Neural cell (in vitro differentiated cells): ENCODE measurements at regions not wholly inside any gene's neighbourhood (a gene's known extent, or its start where the extent isn't known, plus 50 kb on each side); places are given as distances from the start of the nearest gene placed in this dataset.

Source experiments
- H2AFZ ChIP-seq: fragments of 200-600, 300-800 bp; sonication (generic), shearing (Covaris generic); 2 replicates; pipeline ENCODE4 v1.6.0; 2014; ENCODE audit warnings: low read depth, mild to moderate bottlenecking, antibody characterized with exemption, low read length, moderate library complexity
- H3F3A ChIP-seq: fragments of 200-600 bp; shearing (Covaris generic); 2 replicates; pipeline ENCODE4 v1.6.1; 2016; ENCODE audit warnings: mild to moderate bottlenecking, moderate library complexity, mixed read lengths, antibody characterized with exemption, low read length; ENCODE audit not compliant: insufficient read depth, poor library complexity, severe bottlenecking
- H3K27ac ChIP-seq: fragments of 200-600, 300-800 bp; sonication (generic), shearing (Covaris generic); 2 replicates; pipeline ENCODE4 v1.5.1; 2014; ENCODE audit warnings: mild to moderate bottlenecking, low read length, moderate library complexity
- H3K27me3 ChIP-seq: fragments of 300-800, 200-600 bp; sonication (generic), shearing (Covaris generic); 2 replicates; pipeline ENCODE4 v1.6.0; 2014; ENCODE audit warnings: mild to moderate bottlenecking, low read depth, low read length, moderate library complexity; ENCODE audit not compliant: insufficient read depth
- H3K36me3 ChIP-seq: fragments of 300-800, 200-600 bp; sonication (generic), shearing (Covaris generic); 2 replicates; pipeline ENCODE4 v1.5.1; 2014; ENCODE audit warnings: mild to moderate bottlenecking, antibody characterized with exemption, low read length, moderate library complexity; ENCODE audit not compliant: insufficient read depth
- H3K4me2 ChIP-seq: fragments of 300-800, 200-600 bp; sonication (generic), shearing (Covaris generic); 2 replicates; pipeline ENCODE4 v1.6.0; 2014; ENCODE audit warnings: mild to moderate bottlenecking, low read length
- H3K4me3 ChIP-seq: fragments of 300-800, 200-600 bp; sonication (generic), shearing (Covaris generic); 2 replicates; pipeline ENCODE4 v1.5.1; 2014; ENCODE audit warnings: mild to moderate bottlenecking, low read length, moderate library complexity
- H3K79me2 ChIP-seq: fragments of 200-600 bp; shearing (Covaris generic); replicated peaks from 2 replicates; pipeline ENCODE4 v1.6.0; 2014; ENCODE audit warnings: mild to moderate bottlenecking, low read length, moderate library complexity; ENCODE audit not compliant: insufficient read depth
- H3K9ac ChIP-seq: fragments of 300-800, 200-600 bp; sonication (generic), shearing (Covaris generic); 2 replicates; pipeline ENCODE4 v1.6.1; 2016; ENCODE audit warnings: mild to moderate bottlenecking, low read length, mixed read lengths
- H3K9me2 ChIP-seq: fragments of 200-600 bp; shearing (Covaris generic); 2 replicates; pipeline ENCODE4 v1.6.1; 2016; ENCODE audit warnings: mild to moderate bottlenecking, low read length, mixed read lengths; ENCODE audit not compliant: insufficient read depth
- H3K9me3 ChIP-seq: fragments of 200-600, 300-800 bp; sonication (generic), shearing (Covaris generic); 2 replicates; pipeline ENCODE4 v1.6.1; 2016; ENCODE audit warnings: mild to moderate bottlenecking, mixed run types, low read length, moderate library complexity, mixed read lengths
- H4K20me1 ChIP-seq: fragments of 200-600 bp; shearing (Covaris generic); 2 replicates; pipeline ENCODE4 v1.6.1; 2016; ENCODE audit warnings: mild to moderate bottlenecking, mixed run types; ENCODE audit not compliant: insufficient read depth
- CTCF ChIP-seq: fragments of 450-650 bp; IDR thresholded peaks from 2 replicates; pipeline ENCODE4 v1.5.1; 2014; ENCODE audit warnings: antibody characterized with exemption, mild to moderate bottlenecking, moderate library complexity; ENCODE audit not compliant: poor library complexity, severe bottlenecking
- EP300 ChIP-seq: fragments of 450-650 bp; conservative IDR thresholded peaks from 2 replicates; pipeline ENCODE4 v1.6.1; 2014; ENCODE audit warnings: antibody characterized with exemption, mild to moderate bottlenecking, moderate library complexity; ENCODE audit not compliant: poor library complexity, severe bottlenecking
- EZH2 ChIP-seq: fragments of 200-600, 300-800 bp; shearing (Covaris generic), sonication (generic); IDR thresholded peaks from 2 replicates; pipeline ENCODE4 v1.6.1; 2014; ENCODE audit warnings: antibody characterized with exemption, low read length, borderline replicate concordance, mild to moderate bottlenecking; ENCODE audit not compliant: insufficient read depth, poor library complexity, severe bottlenecking
- MXI1 ChIP-seq: fragments of 450-650 bp; conservative IDR thresholded peaks from 2 replicates; pipeline ENCODE4 v1.6.1; 2014; ENCODE audit warnings: antibody characterized with exemption, mild to moderate bottlenecking; ENCODE audit not compliant: poor library complexity, severe bottlenecking
- SMC3 ChIP-seq: fragments of 450-650 bp; conservative IDR thresholded peaks from 2 replicates; pipeline ENCODE4 v1.6.1; 2014; ENCODE audit warnings: antibody characterized with exemption, mild to moderate bottlenecking, moderate library complexity; ENCODE audit not compliant: poor library complexity
- TF ChIP-seq, protein P1 (sequence below): IDR thresholded peaks from 2 replicates; pipeline ENCODE4 v1.6.1; 2012; ENCODE audit warnings: borderline replicate concordance

GRCh38 chr3:17980863-17981262 lies 238.4 kb upstream of the TBC1D5 start:
- no peak overlapping the region for H3K4me2 ChIP-seq
- TF ChIP-seq CTCF, result no peak
- no peaks in the 10 kb centered on the region for H3F3A ChIP-seq
- H3K9me2 ChIP-seq, result no peaks in the 10 kb centered on the region
- no peaks in the 10 kb centered on the region for H3K79me2 ChIP-seq
- no peaks in the 10 kb centered on the region for H3K9me3 ChIP-seq
- no peak overlapping the region for H3K4me3 ChIP-seq
- H3K27ac ChIP-seq, result no peak overlapping the region
- no peak overlapping the region for H2AFZ ChIP-seq
- no peak overlapping the region for H3K9ac ChIP-seq
- no peaks in the 10 kb centered on the region for H4K20me1 ChIP-seq
- no peaks in the 10 kb centered on the region for H3K36me3 ChIP-seq
- H3K27me3 ChIP-seq, result no peaks in the 10 kb centered on the region

- Histone ChIP-seq H3K36me3 (no peaks in the 10 kb centered on the region), H3K27ac (no peak overlapping the region), H3K4me2 (no peak overlapping the region), H3F3A (no peaks in the 10 kb centered on the region), H3K9ac (no peak overlapping the region), H3K79me2 (no peaks in the 10 kb centered on the region), H3K9me3 (no peaks in the 10 kb centered on the region), H3K4me3 (no peak overlapping the region), H3K9me2 (no peaks in the 10 kb centered on the region), H4K20me1 (no peaks in the 10 kb centered on the region), H3K27me3 (no peaks in the 10 kb centered on the region), H2AFZ (no peak overlapping the region)
- TF ChIP-seq, protein P1, sequence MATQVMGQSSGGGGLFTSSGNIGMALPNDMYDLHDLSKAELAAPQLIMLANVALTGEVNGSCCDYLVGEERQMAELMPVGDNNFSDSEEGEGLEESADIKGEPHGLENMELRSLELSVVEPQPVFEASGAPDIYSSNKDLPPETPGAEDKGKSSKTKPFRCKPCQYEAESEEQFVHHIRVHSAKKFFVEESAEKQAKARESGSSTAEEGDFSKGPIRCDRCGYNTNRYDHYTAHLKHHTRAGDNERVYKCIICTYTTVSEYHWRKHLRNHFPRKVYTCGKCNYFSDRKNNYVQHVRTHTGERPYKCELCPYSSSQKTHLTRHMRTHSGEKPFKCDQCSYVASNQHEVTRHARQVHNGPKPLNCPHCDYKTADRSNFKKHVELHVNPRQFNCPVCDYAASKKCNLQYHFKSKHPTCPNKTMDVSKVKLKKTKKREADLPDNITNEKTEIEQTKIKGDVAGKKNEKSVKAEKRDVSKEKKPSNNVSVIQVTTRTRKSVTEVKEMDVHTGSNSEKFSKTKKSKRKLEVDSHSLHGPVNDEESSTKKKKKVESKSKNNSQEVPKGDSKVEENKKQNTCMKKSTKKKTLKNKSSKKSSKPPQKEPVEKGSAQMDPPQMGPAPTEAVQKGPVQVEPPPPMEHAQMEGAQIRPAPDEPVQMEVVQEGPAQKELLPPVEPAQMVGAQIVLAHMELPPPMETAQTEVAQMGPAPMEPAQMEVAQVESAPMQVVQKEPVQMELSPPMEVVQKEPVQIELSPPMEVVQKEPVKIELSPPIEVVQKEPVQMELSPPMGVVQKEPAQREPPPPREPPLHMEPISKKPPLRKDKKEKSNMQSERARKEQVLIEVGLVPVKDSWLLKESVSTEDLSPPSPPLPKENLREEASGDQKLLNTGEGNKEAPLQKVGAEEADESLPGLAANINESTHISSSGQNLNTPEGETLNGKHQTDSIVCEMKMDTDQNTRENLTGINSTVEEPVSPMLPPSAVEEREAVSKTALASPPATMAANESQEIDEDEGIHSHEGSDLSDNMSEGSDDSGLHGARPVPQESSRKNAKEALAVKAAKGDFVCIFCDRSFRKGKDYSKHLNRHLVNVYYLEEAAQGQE, result no peak
- no peak for TF ChIP-seq MXI1
- TF ChIP-seq EZH2, result no peak
- no peak for TF ChIP-seq EP300
- TF ChIP-seq SMC3, result no peak
These were observed 237.5 kb upstream of the TBC1D5 start for GRCh38 chr3:17979911-17980310.

DNA sequence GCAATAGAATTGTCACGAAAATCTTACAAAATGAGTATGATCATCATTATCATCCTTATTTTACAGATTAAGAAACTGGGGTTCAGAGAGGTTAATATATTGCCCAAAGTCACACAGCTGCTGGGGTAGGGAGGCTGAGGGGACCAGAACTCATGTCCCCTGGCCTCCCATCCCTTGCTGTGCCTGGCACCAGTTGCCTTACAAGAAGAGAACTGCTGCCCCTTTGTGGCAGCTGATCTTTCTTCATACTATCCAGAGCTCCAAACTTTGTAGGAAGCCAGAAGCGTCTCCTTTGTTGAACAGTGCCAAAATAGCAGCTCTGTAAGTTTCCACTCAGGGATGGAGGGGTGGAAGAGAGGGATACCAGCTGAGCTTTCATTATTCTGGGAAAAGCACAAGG lies 236.8 kb upstream of the TBC1D5 start:
- H3K79me2 ChIP-seq, result no peaks in the 10 kb centered on the region
- no peaks in the 10 kb centered on the region for H3K36me3 ChIP-seq
- no peak overlapping the region for H3K4me3 ChIP-seq
- H3F3A ChIP-seq, result no peaks in the 10 kb centered on the region
- no peak overlapping the region for H3K4me2 ChIP-seq
- no peaks in the 10 kb centered on the region for H3K9me2 ChIP-seq
- H2AFZ ChIP-seq, result no peak overlapping the region
- H3K9ac ChIP-seq, result no peak overlapping the region
- no peak for TF ChIP-seq EP300
- TF ChIP-seq SMC3, result no peak
- TF ChIP-seq, protein P1, result no peak
- TF ChIP-seq EZH2, result no peak
- no peaks in the 10 kb centered on the region for H3K27me3 ChIP-seq
- H3K9me3 ChIP-seq, result no peaks in the 10 kb centered on the region
- no peak overlapping the region for H3K27ac ChIP-seq
- H4K20me1 ChIP-seq, result no peaks in the 10 kb centered on the region
